ENCODE measurements at regions not wholly inside any gene's neighbourhood (a gene's known extent, or its start where the extent isn't known, plus 50 kb on each side); places are given as distances from the start of the nearest gene placed in this dataset.
"Not testable (repeated sequence)": the region's sequence is repeated elsewhere in the genome, so short reads cannot be mapped to it uniquely, and the experiment has no call there.

DNA sequence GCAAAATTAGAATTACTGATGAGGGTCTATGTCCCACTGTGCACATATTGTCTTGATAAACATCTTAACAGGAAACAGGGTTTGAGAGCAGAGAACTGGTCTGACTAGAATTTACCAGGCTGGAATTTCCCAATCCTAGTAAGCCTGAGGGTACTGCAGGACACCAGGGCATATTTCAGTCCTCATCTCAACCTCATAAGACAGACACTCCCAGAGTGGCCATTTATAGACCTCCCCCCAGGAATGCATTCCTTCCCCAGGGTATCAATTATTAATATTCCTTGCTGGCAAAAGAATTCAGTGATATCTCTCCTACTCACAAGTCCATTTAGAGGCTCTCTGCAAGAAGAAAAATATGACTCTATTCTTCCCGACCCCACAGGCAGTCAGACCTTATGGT is 325.1 kb upstream of the KLF3 start:
- not testable (repeated sequence) for DNase-seq (ENCODE audit: low spot score)

GRCh38 chr4:38343608-38344007 is 320.4 kb upstream of the KLF3 start:
- no peak for DNase-seq (ENCODE audit: low spot score)

GRCh38 chr4:38344929-38345328 is 319.1 kb upstream of the KLF3 start:
- no peak for DNase-seq (ENCODE audit: low spot score)

DNA sequence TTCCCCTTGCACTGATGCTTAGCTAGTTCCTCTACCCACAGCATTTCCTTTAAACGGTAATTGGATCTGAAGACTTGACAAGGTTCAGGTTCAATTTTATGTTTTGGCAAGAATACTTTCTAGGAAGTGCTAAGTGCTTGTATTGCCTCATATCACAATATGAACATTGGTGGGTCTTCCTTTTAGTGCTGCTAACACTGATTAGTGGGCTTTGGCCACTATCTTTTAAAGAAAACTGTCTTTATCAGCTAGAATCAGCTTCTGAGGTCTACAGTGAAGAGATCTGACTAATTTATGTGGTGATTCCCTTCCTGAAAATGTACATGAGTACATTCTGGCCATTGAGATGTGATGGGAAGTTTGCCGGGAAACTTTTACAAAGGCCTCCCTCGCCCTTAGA is 316.7 kb upstream of the KLF3 start:
- DNase-seq (ENCODE audit: low spot score), result no peak

GRCh38 chr4:38354421-38354820 is 309.6 kb upstream of the KLF3 start:
- no peak for DNase-seq (ENCODE audit: low spot score)

GRCh38 chr4:38354872-38355271 is 309.1 kb upstream of the KLF3 start:
- no peak for DNase-seq (ENCODE audit: low spot score)

DNA sequence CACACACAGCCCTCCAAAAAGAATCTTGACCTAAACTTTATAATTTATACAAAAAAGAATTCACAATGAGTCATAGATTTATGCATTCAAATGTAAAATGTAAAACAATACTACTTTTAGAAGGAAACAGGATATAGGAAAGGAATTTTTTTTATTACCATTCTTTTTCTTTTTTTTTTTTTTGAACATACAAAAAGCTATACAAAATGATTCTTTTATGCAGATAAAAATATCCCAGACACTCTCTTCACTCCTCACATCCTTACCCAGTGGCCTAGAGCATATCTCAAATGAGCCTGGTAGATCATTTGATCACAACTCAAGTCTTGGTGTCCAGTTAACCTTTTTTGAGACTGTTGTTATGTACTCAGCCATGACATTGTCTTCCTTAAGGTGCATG is 307.3 kb upstream of the KLF3 start:
- DNase-seq (ENCODE audit: low spot score), result no peak

- no peak for DNase-seq (ENCODE audit: low spot score)
Observed at GRCh38 chr4:38357546-38357945, 306.5 kb upstream of the KLF3 start.

GRCh38 chr4:38359113-38359512 is 304.9 kb upstream of the KLF3 start:
- DNase-seq (ENCODE audit: low spot score), result no peak

GRCh38 chr4:38360201-38360600 is 303.8 kb upstream of the KLF3 start:
- no peak for DNase-seq (ENCODE audit: low spot score)

DNA sequence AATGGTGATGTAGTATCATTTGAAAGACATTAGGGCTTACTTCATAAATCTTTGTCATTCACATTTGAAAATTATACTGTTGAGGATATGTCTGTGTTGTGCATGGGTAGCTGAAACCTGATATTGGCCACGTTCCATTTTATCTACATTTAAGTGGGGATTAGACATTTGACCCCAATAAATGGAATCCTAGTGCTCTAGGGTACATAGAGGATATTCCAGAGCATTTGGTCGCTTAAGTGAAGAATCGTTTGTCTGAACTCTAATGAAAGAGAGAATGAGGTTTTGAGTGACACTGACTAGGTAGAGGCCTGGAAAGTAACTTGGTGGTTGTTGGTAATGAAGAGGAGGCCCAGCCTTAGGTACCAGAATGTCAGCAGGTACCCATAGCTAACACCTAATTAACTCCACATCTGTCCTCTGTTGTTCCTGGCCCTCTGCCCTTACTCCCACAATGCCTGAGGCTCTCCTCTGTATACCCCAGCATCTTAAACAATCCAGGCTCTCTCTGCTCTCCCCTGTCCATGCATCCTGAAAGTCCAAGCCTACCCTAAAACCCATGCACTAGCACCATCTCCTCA is 299.5 kb upstream of the KLF3 start:
- no peak for DNase-seq (ENCODE audit: low spot score)

GRCh38 chr4:38365261-38365660 is 298.7 kb upstream of the KLF3 start:
- DNase-seq (ENCODE audit: low spot score), result no peak

GRCh38 chr4:38365748-38366310 is 298.2 kb upstream of the KLF3 start:
- no peak for DNase-seq (ENCODE audit: low spot score)

- no peak for DNase-seq (ENCODE audit: low spot score)
Observed at GRCh38 chr4:38366456-38366855, 297.5 kb upstream of the KLF3 start.

DNA sequence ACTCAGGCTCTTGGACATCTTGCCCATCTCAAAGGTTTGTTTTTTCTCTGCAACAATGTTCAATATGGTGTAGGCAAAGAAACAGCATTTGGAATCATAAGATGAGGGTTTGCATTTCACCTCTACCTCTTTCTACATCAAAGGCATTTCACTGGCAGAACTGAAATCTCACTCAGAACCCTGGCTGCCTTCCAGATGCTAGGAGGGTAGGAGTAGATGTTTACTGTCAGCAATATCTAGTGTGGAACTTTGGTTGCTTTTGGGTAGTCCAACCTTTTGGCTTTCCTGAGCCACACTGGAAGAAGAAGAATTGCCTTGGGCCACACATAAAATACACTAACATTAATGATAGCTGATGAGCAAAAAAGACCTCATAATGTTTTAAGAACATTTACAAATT is 297.0 kb upstream of the KLF3 start:
- no peak for DNase-seq (ENCODE audit: low spot score)

DNA sequence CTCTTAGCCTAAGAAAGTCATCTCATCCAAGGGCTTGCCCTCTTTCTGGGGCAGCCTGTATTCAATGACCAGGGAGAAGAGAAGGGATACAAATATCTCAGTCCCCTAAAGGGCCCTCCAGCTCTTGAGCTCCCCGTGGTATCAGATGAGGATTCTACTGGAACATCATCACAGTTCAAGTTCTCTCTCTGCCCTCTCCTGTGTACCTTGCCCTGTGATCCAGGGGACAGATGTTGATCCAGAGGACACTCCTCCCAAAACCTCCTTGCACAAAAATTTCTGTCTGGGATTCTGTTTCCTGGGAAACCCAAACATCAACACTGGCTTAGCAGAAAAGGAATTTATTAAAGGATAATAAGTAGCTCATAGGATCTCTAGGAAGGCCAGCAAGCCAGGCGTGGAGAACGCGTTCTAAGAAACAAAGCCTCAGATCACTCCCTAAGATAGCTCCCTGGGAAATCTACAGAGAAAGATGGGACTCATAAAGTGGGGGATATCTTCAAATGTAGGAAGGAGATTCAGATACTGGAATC is 296.3 kb upstream of the KLF3 start:
- no peak for DNase-seq (ENCODE audit: low spot score)

GRCh38 chr4:38368613-38369012 is 295.4 kb upstream of the KLF3 start:
- DNase-seq (ENCODE audit: low spot score), result no peak

DNA sequence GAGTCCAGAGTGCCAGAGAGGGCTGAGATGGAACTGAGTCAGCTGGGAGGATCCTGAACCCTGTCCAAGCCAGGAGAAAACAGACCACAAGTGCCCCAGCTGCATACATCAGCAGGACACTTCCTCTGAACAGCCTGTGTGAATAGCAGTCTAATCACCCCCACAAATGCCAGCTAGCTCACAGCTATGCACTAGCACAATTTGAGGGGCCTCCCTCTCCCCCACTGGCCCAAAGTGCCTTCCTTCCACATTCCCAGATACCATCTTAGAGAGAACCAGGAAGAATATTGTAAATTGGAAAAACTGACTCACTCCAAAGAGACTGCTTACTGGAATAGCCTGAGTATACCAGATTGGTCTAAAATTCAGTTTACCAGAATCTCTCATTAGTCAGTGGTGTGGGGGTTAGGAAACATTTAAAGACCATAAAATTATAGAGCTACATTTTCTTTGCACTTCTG is 292.6 kb upstream of the KLF3 start:
- DNase-seq (ENCODE audit: low spot score), result no peak

DNA sequence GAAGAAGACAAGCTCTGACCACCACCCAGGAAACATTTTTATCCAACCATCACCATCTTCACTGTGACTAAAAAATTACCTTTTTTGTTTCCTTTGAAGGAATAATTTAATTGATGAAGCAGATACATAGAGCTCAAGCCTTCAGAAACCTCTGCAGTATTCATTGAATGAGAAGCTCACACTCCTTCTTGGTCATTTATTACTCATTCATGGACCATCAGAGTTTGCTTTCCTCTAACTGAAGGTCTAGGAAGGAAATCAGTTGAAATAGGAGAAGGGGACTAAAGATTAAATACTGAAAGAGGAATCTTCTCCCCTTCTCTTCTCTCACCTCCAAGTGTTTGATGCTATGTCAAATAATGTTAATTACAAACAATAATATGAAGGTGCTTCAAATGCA is 290.6 kb upstream of the KLF3 start:
- no peak for DNase-seq (ENCODE audit: low spot score)

- no peak for DNase-seq (ENCODE audit: low spot score)
Observed at GRCh38 chr4:38377195-38377594, 286.8 kb upstream of the KLF3 start.

DNA sequence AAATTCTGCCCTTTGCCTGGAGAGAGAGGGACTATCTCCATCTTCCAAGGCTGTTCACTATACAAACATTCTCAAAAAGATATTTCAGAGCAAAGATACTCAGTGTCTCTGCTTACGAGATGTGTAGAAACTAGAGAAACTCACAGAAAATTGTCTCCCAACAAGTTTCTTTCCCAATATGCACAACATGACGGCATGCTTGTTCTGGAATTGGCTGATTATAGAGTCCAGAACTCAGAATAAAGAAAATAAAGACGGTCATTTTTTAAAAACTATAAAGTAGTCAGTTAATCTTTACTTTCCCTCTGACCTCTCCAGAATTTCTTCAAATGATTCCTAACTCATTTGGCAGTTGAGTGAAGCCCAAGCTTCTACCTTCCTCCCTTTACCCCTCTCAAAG is 285.5 kb upstream of the KLF3 start:
- DNase-seq (ENCODE audit: low spot score), result no peak

GRCh38 chr4:38381788-38382187 is 282.2 kb upstream of the KLF3 start:
- no peak for DNase-seq (ENCODE audit: low spot score)

GRCh38 chr4:38382520-38382919 is 281.5 kb upstream of the KLF3 start:
- DNase-seq (ENCODE audit: low spot score), result no peak

DNA sequence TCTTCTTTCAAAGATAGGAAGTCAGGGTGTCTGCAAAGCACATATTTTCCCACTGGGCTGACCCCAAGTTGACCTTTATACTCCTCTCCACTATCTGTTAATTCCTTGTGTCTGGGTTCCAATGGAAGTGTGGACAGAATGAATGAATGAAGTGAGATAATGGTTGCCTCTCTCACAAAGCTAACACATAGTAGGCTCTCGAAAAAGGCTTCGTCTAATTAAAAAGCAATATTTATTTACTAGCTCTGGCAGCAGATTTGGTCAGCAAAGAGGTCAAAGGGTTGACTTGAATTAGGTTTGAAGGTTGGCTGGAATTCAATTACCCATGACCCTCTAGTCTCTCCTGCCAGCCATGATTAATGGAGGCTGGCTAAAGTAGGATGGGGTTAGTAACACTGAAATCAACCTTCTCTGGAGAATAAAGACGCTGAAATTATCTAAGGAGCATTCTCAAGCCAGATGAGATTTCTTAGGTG is 280.3 kb upstream of the KLF3 start:
- no peak for DNase-seq (ENCODE audit: low spot score)

All from SW480 (cell line).